ENCODE measurements at regions not wholly inside any gene's neighbourhood (a gene's known extent, or its start where the extent isn't known, plus 50 kb on each side); places are given as distances from the start of the nearest gene placed in this dataset.

GRCh38 chr13:111064661-111065060, 50.4 kb upstream of the ARHGEF7 start:
- H3K9me3 Mint-ChIP-seq: no peaks in the 10 kb centered on the region
- TF ChIP-seq CTCF (conservative IDR thresholded peaks at IDR 0.05): no peak
- no peaks in the 10 kb centered on the region for H3K36me3 Mint-ChIP-seq (ENCODE audit: low read depth)
- peaks cover 39% of the 10 kb centered on the region for H3K27me3 Mint-ChIP-seq (ENCODE audit: low read depth)
- H3K4me3 Mint-ChIP-seq: no peak overlapping the region
- H3K4me1 Mint-ChIP-seq: peaks cover 4% of the 10 kb centered on the region
- no peak overlapping the region for H3K27ac Mint-ChIP-seq (ENCODE audit: unreplicated experiment)
- DNase-seq (ENCODE audit: low read depth, low spot score): no peak

- peaks cover 4% of the 10 kb centered on the region for H3K4me1 Mint-ChIP-seq
- peaks cover 3% of the 10 kb centered on the region for H3K9me3 Mint-ChIP-seq
- H3K4me3 Mint-ChIP-seq: no peak overlapping the region
- H3K36me3 Mint-ChIP-seq (ENCODE audit: low read depth): no peaks in the 10 kb centered on the region
- H3K27ac Mint-ChIP-seq (ENCODE audit: unreplicated experiment): no peak overlapping the region
- no peak for TF ChIP-seq CTCF (conservative IDR thresholded peaks at IDR 0.05)
- no peak for DNase-seq (ENCODE audit: low read depth, low spot score)
- peaks cover 38% of the 10 kb centered on the region for H3K27me3 Mint-ChIP-seq (ENCODE audit: low read depth)
Measured at GRCh38 chr13:111062966-111063365, 52.1 kb upstream of the ARHGEF7 start.

GRCh38 chr13:111062305-111062704, 52.8 kb upstream of the ARHGEF7 start:
- peaks cover 3% of the 10 kb centered on the region for H3K9me3 Mint-ChIP-seq
- no peaks in the 10 kb centered on the region for H3K4me1 Mint-ChIP-seq
- no peak overlapping the region for H3K4me3 Mint-ChIP-seq
- no peaks in the 10 kb centered on the region for H3K36me3 Mint-ChIP-seq (ENCODE audit: low read depth)
- peaks cover 35% of the 10 kb centered on the region for H3K27me3 Mint-ChIP-seq (ENCODE audit: low read depth)
- no peak for TF ChIP-seq CTCF (conservative IDR thresholded peaks at IDR 0.05)
- no peak for DNase-seq (ENCODE audit: low read depth, low spot score)
- no peak overlapping the region for H3K27ac Mint-ChIP-seq (ENCODE audit: unreplicated experiment)

GRCh38 chr13:111061358-111062045, 53.6 kb upstream of the ARHGEF7 start:
- Mint-ChIP-seq H3K27me3 (ENCODE audit: low read depth) (peaks cover 34% of the 10 kb centered on the region), H3K36me3 (ENCODE audit: low read depth) (no peaks in the 10 kb centered on the region), H3K4me3 (no peak overlapping the region), H3K27ac (ENCODE audit: unreplicated experiment) (no peak overlapping the region), H3K4me1 (no peaks in the 10 kb centered on the region), H3K9me3 (peaks cover 3% of the 10 kb centered on the region)
- no peak for DNase-seq (ENCODE audit: low read depth, low spot score)
- no peak for TF ChIP-seq CTCF (conservative IDR thresholded peaks at IDR 0.05)

- TF ChIP-seq CTCF (conservative IDR thresholded peaks at IDR 0.05): no peak
Measured at GRCh38 chr13:111060237-111060919, 54.7 kb upstream of the ARHGEF7 start.

More at GRCh38 chr13:111060237-111060919, 54.7 kb upstream of the ARHGEF7 start:
- H3K4me1 Mint-ChIP-seq: no peaks in the 10 kb centered on the region
- no peaks in the 10 kb centered on the region for H3K36me3 Mint-ChIP-seq (ENCODE audit: low read depth)
- no peak overlapping the region for H3K27ac Mint-ChIP-seq (ENCODE audit: unreplicated experiment)
- DNase-seq (ENCODE audit: low read depth, low spot score): no peak
- no peak overlapping the region for H3K4me3 Mint-ChIP-seq
- H3K27me3 Mint-ChIP-seq (ENCODE audit: low read depth): peaks cover 35% of the 10 kb centered on the region
- H3K9me3 Mint-ChIP-seq: peaks cover 3% of the 10 kb centered on the region

Measured in neural crest cell (in vitro differentiated cells).